ENCODE measurements at regions not wholly inside any gene's neighbourhood (a gene's known extent, or its start where the extent isn't known, plus 50 kb on each side); places are given as distances from the start of the nearest gene placed in this dataset.

- DNase-seq (ENCODE audit: low read depth), result no peak
These were observed 167.8 kb downstream of the RAB28 start for GRCh38 chr4:13316354-13316753.

GRCh38 chr4:13313856-13314255, 170.3 kb downstream of the RAB28 start:
- TF ChIP-seq CTCF (conservative IDR thresholded peaks at IDR 0.05; ENCODE audit: low read depth, low read length), result no peak
- H3K4me3 ChIP-seq (ENCODE audit: low read depth, low read length), result no peak overlapping the region
- DNase-seq (ENCODE audit: low read depth), result no peak

More at GRCh38 chr4:13316354-13316753, 167.8 kb downstream of the RAB28 start:
- no peak overlapping the region for H3K4me3 ChIP-seq (ENCODE audit: low read depth, low read length)
- no peak for TF ChIP-seq CTCF (conservative IDR thresholded peaks at IDR 0.05; ENCODE audit: low read depth, low read length)

GRCh38 chr4:13312264-13312663, 171.9 kb downstream of the RAB28 start:
- no peak for TF ChIP-seq CTCF (conservative IDR thresholded peaks at IDR 0.05; ENCODE audit: low read depth, low read length)
- no peak for DNase-seq (ENCODE audit: low read depth)
- H3K4me3 ChIP-seq (ENCODE audit: low read depth, low read length), result no peak overlapping the region

- no peak for TF ChIP-seq CTCF (conservative IDR thresholded peaks at IDR 0.05; ENCODE audit: low read depth, low read length)
- no peak overlapping the region for H3K4me3 ChIP-seq (ENCODE audit: low read depth, low read length)
- no peak for DNase-seq (ENCODE audit: low read depth)
These were observed 174.4 kb downstream of the RAB28 start for GRCh38 chr4:13309751-13310150.

- no peak for DNase-seq (ENCODE audit: low read depth)
- H3K4me3 ChIP-seq (ENCODE audit: low read depth, low read length), result no peak overlapping the region
- no peak for TF ChIP-seq CTCF (conservative IDR thresholded peaks at IDR 0.05; ENCODE audit: low read depth, low read length)
These were observed 177.8 kb downstream of the RAB28 start for GRCh38 chr4:13306356-13306755.

- no peak for DNase-seq (ENCODE audit: low read depth)
These were observed 181.3 kb downstream of the RAB28 start for GRCh38 chr4:13302876-13303275.

More at GRCh38 chr4:13302876-13303275, 181.3 kb downstream of the RAB28 start:
- no peak overlapping the region for H3K4me3 ChIP-seq (ENCODE audit: low read depth, low read length)
- TF ChIP-seq CTCF (conservative IDR thresholded peaks at IDR 0.05; ENCODE audit: low read depth, low read length), result no peak
